GM19239 (cell line): ENCODE measurements at regions not wholly inside any gene's neighbourhood (a gene's known extent, or its start where the extent isn't known, plus 50 kb on each side); places are given as distances from the start of the nearest gene placed in this dataset.
A peak's percentile ranks its signal among the peaks of the same experiment; 100 is the strongest.
"Not testable (repeated sequence)": the region's sequence is repeated elsewhere in the genome, so short reads cannot be mapped to it uniquely, and the experiment has no call there.

Source experiments
- DNase-seq: peaks from one replicate; pipeline ENCODE4 v3.0.0; 2011; ENCODE audit warnings: low spot score; ENCODE audit not compliant: insufficient read length
- FAIRE-seq: peaks from 2 replicates; lab custom pipeline; 2011; peaks lifted over from hg19 to GRCh38; lab: Jason Lieb, UNC

DNA sequence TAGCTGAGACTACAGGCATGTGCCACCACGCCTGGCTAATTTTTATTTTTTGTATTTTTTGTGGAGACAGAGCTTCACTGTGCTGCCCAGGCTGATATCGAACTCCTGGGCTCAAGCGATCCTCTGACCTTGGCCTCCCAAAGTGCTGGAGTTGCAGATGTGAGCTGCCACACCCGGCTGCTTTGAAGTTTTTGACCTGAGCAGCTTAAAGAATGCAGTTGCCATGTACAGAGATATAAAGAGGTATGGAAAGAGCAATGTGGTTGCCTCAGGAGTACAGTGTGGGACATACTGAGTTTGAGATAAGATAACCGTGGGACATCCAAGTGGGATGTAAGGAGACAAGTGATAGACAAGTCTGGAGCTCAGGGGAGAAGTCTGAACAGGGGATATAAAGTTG lies 82.7 kb upstream of the LSM14A start:
- FAIRE-seq: no peak
- DNase-seq: no peak

- DNase-seq (no peak), FAIRE-seq (no peak)
Observed at GRCh38 chr19:34094960-34095359, 77.3 kb upstream of the LSM14A start.

- DNase-seq, FAIRE-seq: not testable (repeated sequence)
Observed at GRCh38 chr19:34095411-34095810, 76.9 kb upstream of the LSM14A start.

DNA sequence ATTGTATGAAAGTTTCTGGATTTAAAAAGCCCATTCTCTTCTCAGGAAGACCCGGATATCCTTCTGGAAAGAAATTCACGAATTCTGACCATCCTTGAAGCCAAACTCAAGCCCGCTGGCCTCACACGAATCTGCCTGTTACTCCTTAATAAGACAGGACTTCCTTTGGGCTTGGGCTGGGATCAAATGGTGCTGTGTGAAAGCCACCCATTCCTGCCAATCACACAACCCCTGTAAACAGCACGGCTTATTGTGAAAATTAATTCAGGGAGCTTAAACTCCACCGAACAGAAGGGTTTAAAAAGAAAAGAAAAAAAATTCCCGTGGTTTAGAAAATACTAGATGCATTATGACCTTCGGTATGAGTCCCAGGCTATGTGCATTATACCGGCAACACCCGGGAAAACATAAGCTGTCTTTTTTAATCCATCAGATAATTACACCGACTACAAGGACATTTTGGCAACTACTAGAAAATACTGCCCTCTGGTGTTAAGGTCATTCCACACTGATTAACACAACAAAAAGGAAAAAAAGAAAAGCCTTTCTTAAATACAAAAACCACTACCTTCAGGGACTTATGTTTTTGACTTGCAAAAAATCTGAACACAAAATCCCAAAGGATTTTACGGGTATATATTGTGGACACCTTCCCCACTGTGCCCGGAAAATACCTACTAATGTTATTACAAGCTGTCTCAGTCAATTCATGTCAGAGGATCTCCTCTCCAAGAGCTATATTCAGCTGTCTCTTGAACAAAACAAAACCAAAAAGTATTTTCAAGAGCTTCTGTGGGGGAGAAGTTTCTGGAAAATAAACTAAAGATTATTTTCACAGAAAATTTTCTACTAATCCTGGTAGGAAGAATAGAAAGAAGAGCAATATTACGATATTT lies 76.0 kb upstream of the LSM14A start:
- no peak for DNase-seq
- FAIRE-seq: peak; percentile 75

- DNase-seq (no peak), FAIRE-seq (no peak)
Observed at GRCh38 chr19:34104096-34104495, 68.2 kb upstream of the LSM14A start.

DNA sequence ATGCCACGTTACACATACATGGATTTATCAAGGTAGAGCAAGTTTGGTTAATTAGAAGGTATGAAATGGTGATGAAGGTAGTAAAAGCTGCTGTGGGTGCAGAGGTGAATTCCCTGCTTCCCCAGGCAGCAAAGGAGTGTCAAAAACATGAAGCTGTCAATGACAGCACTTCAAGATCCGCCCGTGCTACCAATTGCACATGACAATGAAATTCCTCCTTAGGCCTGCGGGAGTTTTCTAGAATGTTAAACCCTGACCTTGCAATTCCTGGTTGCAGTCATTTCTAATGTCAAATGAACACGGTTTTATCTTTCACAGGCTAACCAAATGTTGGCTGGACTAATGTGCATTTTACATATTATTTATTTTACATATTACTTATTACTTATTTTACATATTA lies 67.7 kb upstream of the LSM14A start:
- FAIRE-seq (no peak), DNase-seq (no peak)

- FAIRE-seq (no peak), DNase-seq (no peak)
Observed at GRCh38 chr19:34109596-34109995, 62.7 kb upstream of the LSM14A start.

- DNase-seq (no peak), FAIRE-seq (no peak)
Observed at GRCh38 chr19:34118879-34119748, 53.2 kb upstream of the LSM14A start.

DNA sequence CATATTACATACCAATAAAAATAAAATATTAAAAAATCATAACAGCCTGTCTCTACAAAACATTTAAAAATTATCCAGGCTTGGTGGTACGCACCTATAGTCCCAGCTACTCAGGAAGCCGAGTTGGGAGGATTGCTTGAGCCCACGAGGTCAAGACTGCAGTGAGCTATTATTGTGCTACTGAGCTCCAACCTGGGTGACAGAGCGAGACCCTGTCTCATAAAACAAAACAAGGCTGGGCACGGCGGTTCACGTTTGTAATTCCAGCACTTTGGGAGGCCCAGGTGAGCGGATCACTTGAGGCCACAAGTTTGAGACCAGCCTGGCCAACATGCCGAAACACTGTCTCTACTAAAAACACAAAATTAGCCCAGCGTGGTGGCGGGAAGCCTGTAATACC lies 52.2 kb upstream of the LSM14A start:
- DNase-seq: no peak
- no peak for FAIRE-seq

DNA sequence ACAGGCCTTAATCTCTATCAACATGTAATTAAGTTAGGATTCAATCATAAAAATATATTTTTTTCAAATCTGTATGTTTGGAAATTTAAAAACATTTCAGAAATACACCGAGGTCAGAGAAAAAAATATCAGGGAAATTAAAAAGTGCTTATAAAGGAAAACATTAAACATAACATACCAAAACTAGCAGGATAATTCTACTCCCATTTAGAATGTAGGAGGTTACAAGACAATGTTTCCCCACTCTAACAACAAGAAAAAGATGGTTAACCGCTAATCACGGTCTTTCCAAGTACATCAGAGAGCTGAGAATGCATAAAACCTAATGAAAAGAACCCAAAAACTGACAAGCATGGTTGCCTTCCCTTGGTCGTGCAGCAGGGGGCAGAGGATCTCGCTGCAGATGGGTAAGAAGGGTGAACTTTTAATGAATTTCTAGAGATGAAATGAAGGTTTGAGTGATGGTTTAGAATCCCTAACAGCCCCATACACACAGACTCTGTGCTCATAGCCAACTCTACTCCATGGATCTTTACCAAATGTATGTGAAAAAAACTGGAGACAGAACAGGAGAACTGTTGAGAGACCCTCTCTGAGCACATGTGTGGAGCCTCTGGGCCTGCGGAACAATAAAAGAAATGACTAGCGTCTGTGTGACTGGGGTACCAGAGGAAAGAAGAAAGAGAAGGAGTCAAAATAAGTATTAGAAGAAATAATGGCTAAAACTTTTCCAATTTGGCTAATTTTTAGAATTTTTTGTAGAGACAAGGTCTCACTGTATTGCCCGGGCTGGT lies 51.3 kb upstream of the LSM14A start:
- DNase-seq (peak; percentile 32), FAIRE-seq (peak; percentile 86)
